GM10248 (cell line): ENCODE measurements at regions not wholly inside any gene's neighbourhood (a gene's known extent, or its start where the extent isn't known, plus 50 kb on each side); places are given as distances from the start of the nearest gene placed in this dataset.
A peak's percentile ranks its signal among the peaks of the same experiment; 100 is the strongest.

Source experiments
- CTCF ChIA-PET: fragments of 300-600 bp; sonication (Branson Sonifier 250); formaldehyde crosslinking; extraction: SDS; loops from one replicate; lab custom pipeline; 2021; ENCODE audit warnings: antibody characterized with exemption; lab: Yijun Ruan, JAX
- POLR2A ChIA-PET: fragments of 350-650 bp; sonication (Branson Sonifier 250); formaldehyde crosslinking; extraction: SDS; loops from one replicate; lab custom pipeline; 2020; ENCODE audit warnings: antibody characterized with exemption; lab: Yijun Ruan, JAX
- DNase-seq: peaks from one replicate; pipeline ENCODE4 v3.0.0; 2012; ENCODE audit errors: extremely low spot score
- CTCF ChIP-seq: IDR thresholded peaks from 2 replicates; pipeline ENCODE4 v1.5.1; 2012; ENCODE audit warnings: mild to moderate bottlenecking, low read depth; ENCODE audit errors: extremely low read depth, missing control alignments, control extremely low read depth

GRCh38 chr2:79250656-79251055, 91.1 kb upstream of the REG3A start:
- ChIA-PET CTCF (interaction anchor here (1.1 to 2.7 kb wide), 2 partner anchors 8 to 17 kb away, joined by 3 to 10 read pairs; no protein-coding TSS in a partner anchor), POLR2A (no interaction called here)
- DNase-seq, result no peak
- TF ChIP-seq CTCF, result no peak

GRCh38 chr2:79248776-79249175, 89.2 kb upstream of the REG3A start:
- POLR2A ChIA-PET, result no interaction called here
- no peak for TF ChIP-seq CTCF
- DNase-seq, result no peak
- CTCF ChIA-PET, result interaction anchor here (2.7 kb wide), 1 partner anchor 10 kb away, joined by 10 read pairs; no protein-coding TSS in a partner anchor

GRCh38 chr2:79235135-79235534, 75.6 kb upstream of the REG3A start:
- TF ChIP-seq CTCF, result no peak
- DNase-seq, result no peak
- POLR2A ChIA-PET, result no interaction called here
- CTCF ChIA-PET, result interaction anchor here (1.3 kb wide), 1 partner anchor 10 kb away, joined by 4 read pairs; no protein-coding TSS in a partner anchor

GRCh38 chr2:79223539-79223938, 64.0 kb upstream of the REG3A start:
- no peak for DNase-seq
- ChIA-PET CTCF (interaction anchor here (0.9 kb wide), 1 partner anchor 24 kb away, joined by 3 read pairs; no protein-coding TSS in a partner anchor), POLR2A (no interaction called here)
- no peak for TF ChIP-seq CTCF

- CTCF ChIA-PET, result interaction anchor here (1.0 kb wide), 3 partner anchors 9 to 180 kb away, joined by 3 read pairs; no protein-coding TSS in a partner anchor
- TF ChIP-seq CTCF, result peak; percentile 78
- peak; percentile 37 for DNase-seq
- POLR2A ChIA-PET, result no interaction called here
These were observed 59.9 kb upstream of the REG3A start for GRCh38 chr2:79219383-79219988.

- ChIA-PET POLR2A (no interaction called here), CTCF (interaction anchor here (0.9 to 1.8 kb wide), 4 partner anchors 9 to 15 kb away, joined by 3 to 4 read pairs (median 4); no protein-coding TSS in a partner anchor)
- DNase-seq, result no peak
- no peak for TF ChIP-seq CTCF
These were observed 50.8 kb upstream of the REG3A start for GRCh38 chr2:79210274-79210917.
